ENCODE measurements at regions not wholly inside any gene's neighbourhood (a gene's known extent, or its start where the extent isn't known, plus 50 kb on each side); places are given as distances from the start of the nearest gene placed in this dataset.

DNA sequence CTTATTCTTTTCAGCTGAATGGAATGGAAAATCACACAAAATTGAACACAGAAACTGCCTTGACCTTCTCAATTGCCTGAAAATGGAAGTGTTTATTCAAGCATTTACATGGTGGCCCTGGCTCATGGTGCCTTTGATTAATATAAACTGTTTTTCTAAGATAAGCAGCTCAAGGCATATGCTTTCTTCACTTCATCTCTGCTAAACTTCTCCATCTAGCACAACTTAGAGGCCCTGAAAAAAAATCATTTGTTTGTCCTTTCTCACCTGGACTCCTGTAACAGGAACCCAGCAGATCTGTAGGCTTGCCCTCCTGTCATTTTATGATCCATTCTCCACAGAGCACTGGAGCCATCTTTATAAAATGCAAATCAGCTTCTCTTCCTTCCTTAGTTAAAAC lies 117.5 kb upstream of the KRR1 start (continued):
- TF ChIP-seq, protein P1, sequence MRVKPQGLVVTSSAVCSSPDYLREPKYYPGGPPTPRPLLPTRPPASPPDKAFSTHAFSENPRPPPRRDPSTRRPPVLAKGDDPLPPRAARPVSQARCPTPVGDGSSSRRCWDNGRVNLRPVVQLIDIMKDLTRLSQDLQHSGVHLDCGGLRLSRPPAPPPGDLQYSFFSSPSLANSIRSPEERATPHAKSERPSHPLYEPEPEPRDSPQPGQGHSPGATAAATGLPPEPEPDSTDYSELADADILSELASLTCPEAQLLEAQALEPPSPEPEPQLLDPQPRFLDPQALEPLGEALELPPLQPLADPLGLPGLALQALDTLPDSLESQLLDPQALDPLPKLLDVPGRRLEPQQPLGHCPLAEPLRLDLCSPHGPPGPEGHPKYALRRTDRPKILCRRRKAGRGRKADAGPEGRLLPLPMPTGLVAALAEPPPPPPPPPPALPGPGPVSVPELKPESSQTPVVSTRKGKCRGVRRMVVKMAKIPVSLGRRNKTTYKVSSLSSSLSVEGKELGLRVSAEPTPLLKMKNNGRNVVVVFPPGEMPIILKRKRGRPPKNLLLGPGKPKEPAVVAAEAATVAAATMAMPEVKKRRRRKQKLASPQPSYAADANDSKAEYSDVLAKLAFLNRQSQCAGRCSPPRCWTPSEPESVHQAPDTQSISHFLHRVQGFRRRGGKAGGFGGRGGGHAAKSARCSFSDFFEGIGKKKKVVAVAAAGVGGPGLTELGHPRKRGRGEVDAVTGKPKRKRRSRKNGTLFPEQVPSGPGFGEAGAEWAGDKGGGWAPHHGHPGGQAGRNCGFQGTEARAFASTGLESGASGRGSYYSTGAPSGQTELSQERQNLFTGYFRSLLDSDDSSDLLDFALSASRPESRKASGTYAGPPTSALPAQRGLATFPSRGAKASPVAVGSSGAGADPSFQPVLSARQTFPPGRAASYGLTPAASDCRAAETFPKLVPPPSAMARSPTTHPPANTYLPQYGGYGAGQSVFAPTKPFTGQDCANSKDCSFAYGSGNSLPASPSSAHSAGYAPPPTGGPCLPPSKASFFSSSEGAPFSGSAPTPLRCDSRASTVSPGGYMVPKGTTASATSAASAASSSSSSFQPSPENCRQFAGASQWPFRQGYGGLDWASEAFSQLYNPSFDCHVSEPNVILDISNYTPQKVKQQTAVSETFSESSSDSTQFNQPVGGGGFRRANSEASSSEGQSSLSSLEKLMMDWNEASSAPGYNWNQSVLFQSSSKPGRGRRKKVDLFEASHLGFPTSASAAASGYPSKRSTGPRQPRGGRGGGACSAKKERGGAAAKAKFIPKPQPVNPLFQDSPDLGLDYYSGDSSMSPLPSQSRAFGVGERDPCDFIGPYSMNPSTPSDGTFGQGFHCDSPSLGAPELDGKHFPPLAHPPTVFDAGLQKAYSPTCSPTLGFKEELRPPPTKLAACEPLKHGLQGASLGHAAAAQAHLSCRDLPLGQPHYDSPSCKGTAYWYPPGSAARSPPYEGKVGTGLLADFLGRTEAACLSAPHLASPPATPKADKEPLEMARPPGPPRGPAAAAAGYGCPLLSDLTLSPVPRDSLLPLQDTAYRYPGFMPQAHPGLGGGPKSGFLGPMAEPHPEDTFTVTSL (CRISPR knock-in tag; IDR thresholded peaks at IDR 0.05; ENCODE audit: borderline replicate concordance) = peak; percentile 58; the same call in 1 of the 2 replicates
- no peak for TF ChIP-seq ZNF329 (CRISPR knock-in tag; IDR thresholded peaks at IDR 0.05; ENCODE audit: low read depth)
- TF ChIP-seq FOXJ3 (CRISPR knock-in tag; IDR thresholded peaks at IDR 0.05; ENCODE audit: borderline replicate concordance) = peak; percentile 80; the same call in 1 of the 2 replicates
- no peak for TF ChIP-seq ZNF766 (CRISPR knock-in tag; IDR thresholded peaks at IDR 0.05; ENCODE audit: borderline replicate concordance)
- no peak for TF ChIP-seq PHF21A (CRISPR knock-in tag; IDR thresholded peaks at IDR 0.05)
- TF ChIP-seq U2AF2 (IDR thresholded peaks at IDR 0.05; ENCODE audit: low read depth, low read length) = no peak
- TF ChIP-seq, protein P2, sequence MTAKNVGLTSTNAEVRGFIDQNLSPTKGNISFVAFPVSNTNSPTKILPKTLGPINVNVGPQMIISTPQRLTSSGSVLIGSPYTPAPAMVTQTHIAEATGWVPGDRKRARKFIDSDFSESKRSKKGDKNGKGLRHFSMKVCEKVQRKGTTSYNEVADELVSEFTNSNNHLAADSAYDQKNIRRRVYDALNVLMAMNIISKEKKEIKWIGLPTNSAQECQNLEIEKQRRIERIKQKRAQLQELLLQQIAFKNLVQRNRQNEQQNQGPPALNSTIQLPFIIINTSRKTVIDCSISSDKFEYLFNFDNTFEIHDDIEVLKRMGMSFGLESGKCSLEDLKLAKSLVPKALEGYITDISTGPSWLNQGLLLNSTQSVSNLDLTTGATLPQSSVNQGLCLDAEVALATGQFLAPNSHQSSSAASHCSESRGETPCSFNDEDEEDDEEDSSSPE (CRISPR knock-in tag; IDR thresholded peaks at IDR 0.05) = no peak
- TF ChIP-seq ZNF543 (CRISPR knock-in tag; IDR thresholded peaks at IDR 0.05) = no peak
- TF ChIP-seq, protein P3, sequence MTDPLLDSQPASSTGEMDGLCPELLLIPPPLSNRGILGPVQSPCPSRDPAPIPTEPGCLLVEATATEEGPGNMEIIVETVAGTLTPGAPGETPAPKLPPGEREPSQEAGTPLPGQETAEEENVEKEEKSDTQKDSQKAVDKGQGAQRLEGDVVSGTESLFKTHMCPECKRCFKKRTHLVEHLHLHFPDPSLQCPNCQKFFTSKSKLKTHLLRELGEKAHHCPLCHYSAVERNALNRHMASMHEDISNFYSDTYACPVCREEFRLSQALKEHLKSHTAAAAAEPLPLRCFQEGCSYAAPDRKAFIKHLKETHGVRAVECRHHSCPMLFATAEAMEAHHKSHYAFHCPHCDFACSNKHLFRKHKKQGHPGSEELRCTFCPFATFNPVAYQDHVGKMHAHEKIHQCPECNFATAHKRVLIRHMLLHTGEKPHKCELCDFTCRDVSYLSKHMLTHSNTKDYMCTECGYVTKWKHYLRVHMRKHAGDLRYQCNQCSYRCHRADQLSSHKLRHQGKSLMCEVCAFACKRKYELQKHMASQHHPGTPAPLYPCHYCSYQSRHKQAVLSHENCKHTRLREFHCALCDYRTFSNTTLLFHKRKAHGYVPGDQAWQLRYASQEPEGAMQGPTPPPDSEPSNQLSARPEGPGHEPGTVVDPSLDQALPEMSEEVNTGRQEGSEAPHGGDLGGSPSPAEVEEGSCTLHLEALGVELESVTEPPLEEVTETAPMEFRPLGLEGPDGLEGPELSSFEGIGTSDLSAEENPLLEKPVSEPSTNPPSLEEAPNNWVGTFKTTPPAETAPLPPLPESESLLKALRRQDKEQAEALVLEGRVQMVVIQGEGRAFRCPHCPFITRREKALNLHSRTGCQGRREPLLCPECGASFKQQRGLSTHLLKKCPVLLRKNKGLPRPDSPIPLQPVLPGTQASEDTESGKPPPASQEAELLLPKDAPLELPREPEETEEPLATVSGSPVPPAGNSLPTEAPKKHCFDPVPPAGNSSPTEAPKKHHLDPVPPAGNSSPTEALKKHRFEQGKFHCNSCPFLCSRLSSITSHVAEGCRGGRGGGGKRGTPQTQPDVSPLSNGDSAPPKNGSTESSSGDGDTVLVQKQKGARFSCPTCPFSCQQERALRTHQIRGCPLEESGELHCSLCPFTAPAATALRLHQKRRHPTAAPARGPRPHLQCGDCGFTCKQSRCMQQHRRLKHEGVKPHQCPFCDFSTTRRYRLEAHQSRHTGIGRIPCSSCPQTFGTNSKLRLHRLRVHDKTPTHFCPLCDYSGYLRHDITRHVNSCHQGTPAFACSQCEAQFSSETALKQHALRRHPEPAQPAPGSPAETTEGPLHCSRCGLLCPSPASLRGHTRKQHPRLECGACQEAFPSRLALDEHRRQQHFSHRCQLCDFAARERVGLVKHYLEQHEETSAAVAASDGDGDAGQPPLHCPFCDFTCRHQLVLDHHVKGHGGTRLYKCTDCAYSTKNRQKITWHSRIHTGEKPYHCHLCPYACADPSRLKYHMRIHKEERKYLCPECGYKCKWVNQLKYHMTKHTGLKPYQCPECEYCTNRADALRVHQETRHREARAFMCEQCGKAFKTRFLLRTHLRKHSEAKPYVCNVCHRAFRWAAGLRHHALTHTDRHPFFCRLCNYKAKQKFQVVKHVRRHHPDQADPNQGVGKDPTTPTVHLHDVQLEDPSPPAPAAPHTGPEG (CRISPR knock-in tag; IDR thresholded peaks at IDR 0.05) = no peak
- TF ChIP-seq, protein P4, sequence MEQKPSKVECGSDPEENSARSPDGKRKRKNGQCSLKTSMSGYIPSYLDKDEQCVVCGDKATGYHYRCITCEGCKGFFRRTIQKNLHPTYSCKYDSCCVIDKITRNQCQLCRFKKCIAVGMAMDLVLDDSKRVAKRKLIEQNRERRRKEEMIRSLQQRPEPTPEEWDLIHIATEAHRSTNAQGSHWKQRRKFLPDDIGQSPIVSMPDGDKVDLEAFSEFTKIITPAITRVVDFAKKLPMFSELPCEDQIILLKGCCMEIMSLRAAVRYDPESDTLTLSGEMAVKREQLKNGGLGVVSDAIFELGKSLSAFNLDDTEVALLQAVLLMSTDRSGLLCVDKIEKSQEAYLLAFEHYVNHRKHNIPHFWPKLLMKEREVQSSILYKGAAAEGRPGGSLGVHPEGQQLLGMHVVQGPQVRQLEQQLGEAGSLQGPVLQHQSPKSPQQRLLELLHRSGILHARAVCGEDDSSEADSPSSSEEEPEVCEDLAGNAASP (CRISPR knock-in tag; IDR thresholded peaks at IDR 0.05; ENCODE audit: borderline replicate concordance) = peak; percentile 64; the same call in 1 of the 2 replicates
- TF ChIP-seq EP300 (IDR thresholded peaks at IDR 0.05; ENCODE audit: low read depth in 2 of 2, low read length in 2 of 2) = peak in 1 of 2 experiments; percentile 70; a peak in 2 of 4 replicates
- TF ChIP-seq EP300 (CRISPR knock-in tag; IDR thresholded peaks at IDR 0.05; ENCODE audit: borderline replicate concordance) = no peak
- peak; percentile 45; the same call in 1 of the 2 replicates for TF ChIP-seq CREM (IDR thresholded peaks at IDR 0.05)
- no peak for TF ChIP-seq CREM (CRISPR knock-in tag; IDR thresholded peaks at IDR 0.05)
- TF ChIP-seq TCF7 (IDR thresholded peaks at IDR 0.05; ENCODE audit: low read depth) = peak; percentile 74
- TF ChIP-seq ZNF569 (CRISPR knock-in tag; IDR thresholded peaks at IDR 0.05; ENCODE audit: borderline replicate concordance) = no peak
- TF ChIP-seq ZNF879 (CRISPR knock-in tag; IDR thresholded peaks at IDR 0.05) = no peak
